ENCODE measurements at regions not wholly inside any gene's neighbourhood (a gene's known extent, or its start where the extent isn't known, plus 50 kb on each side); places are given as distances from the start of the nearest gene placed in this dataset.

- TF ChIP-seq, protein P1, sequence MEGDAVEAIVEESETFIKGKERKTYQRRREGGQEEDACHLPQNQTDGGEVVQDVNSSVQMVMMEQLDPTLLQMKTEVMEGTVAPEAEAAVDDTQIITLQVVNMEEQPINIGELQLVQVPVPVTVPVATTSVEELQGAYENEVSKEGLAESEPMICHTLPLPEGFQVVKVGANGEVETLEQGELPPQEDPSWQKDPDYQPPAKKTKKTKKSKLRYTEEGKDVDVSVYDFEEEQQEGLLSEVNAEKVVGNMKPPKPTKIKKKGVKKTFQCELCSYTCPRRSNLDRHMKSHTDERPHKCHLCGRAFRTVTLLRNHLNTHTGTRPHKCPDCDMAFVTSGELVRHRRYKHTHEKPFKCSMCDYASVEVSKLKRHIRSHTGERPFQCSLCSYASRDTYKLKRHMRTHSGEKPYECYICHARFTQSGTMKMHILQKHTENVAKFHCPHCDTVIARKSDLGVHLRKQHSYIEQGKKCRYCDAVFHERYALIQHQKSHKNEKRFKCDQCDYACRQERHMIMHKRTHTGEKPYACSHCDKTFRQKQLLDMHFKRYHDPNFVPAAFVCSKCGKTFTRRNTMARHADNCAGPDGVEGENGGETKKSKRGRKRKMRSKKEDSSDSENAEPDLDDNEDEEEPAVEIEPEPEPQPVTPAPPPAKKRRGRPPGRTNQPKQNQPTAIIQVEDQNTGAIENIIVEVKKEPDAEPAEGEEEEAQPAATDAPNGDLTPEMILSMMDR (IDR thresholded peaks at IDR 0.05) = no peak
- no peak for TF ChIP-seq POLR2A (IDR thresholded peaks at IDR 0.05)
Observed at GRCh38 chr12:115430636-115431035, 746.7 kb upstream of the TBX3 start.
